ENCODE measurements at regions not wholly inside any gene's neighbourhood (a gene's known extent, or its start where the extent isn't known, plus 50 kb on each side); places are given as distances from the start of the nearest gene placed in this dataset.

GRCh38 chr22:49619301-49619700, 208.4 kb downstream of the BRD1 start:
- no peak for DNase-seq

GRCh38 chr22:49618677-49618953, 209.1 kb downstream of the BRD1 start:
- DNase-seq = no peak

GRCh38 chr22:49617866-49618676, 209.6 kb downstream of the BRD1 start:
- no peak for DNase-seq

- DNase-seq = no peak
These were observed 210.4 kb downstream of the BRD1 start for GRCh38 chr22:49617264-49617663.

- no peak for DNase-seq
These were observed 211.1 kb downstream of the BRD1 start for GRCh38 chr22:49616356-49617231.

- no peak for DNase-seq
These were observed 212.4 kb downstream of the BRD1 start for GRCh38 chr22:49614966-49615965.

GRCh38 chr22:49613511-49614270, 214.0 kb downstream of the BRD1 start:
- no peak for DNase-seq

- DNase-seq = no peak
These were observed 214.6 kb downstream of the BRD1 start for GRCh38 chr22:49613108-49613507.

GRCh38 chr22:49609207-49609876, 218.3 kb downstream of the BRD1 start:
- DNase-seq = no peak

GRCh38 chr22:49608660-49609059, 219.0 kb downstream of the BRD1 start:
- DNase-seq = no peak

- DNase-seq = no peak
These were observed 219.4 kb downstream of the BRD1 start for GRCh38 chr22:49608228-49608627.

- no peak for DNase-seq
These were observed 219.9 kb downstream of the BRD1 start for GRCh38 chr22:49607821-49608220.

- no peak for DNase-seq
These were observed 220.9 kb downstream of the BRD1 start for GRCh38 chr22:49606562-49607290.

- no peak for DNase-seq
These were observed 222.9 kb downstream of the BRD1 start for GRCh38 chr22:49604732-49605302.

- no peak for DNase-seq
These were observed 224.7 kb downstream of the BRD1 start for GRCh38 chr22:49603016-49603415.

GRCh38 chr22:49602481-49602880, 225.2 kb downstream of the BRD1 start:
- DNase-seq = no peak

- no peak for DNase-seq
These were observed 225.9 kb downstream of the BRD1 start for GRCh38 chr22:49601614-49602321.

- DNase-seq = no peak
These were observed 226.7 kb downstream of the BRD1 start for GRCh38 chr22:49600891-49601431.

- DNase-seq = no peak
These were observed 227.2 kb downstream of the BRD1 start for GRCh38 chr22:49600468-49600867.
